CD4-positive, alpha-beta T cell treated with Interleukin-21 for 1 hour (primary cell): ENCODE measurements at regions not wholly inside any gene's neighbourhood (a gene's known extent, or its start where the extent isn't known, plus 50 kb on each side); places are given as distances from the start of the nearest gene placed in this dataset.
A peak's percentile ranks its signal among the peaks of the same experiment; 100 is the strongest.
"Not testable (repeated sequence)": the region's sequence is repeated elsewhere in the genome, so short reads cannot be mapped to it uniquely, and the experiment has no call there.

Source experiments
- DNase-seq: peaks from one replicate; pipeline ENCODE4 v3.0.0-alpha.2; 2020

DNA sequence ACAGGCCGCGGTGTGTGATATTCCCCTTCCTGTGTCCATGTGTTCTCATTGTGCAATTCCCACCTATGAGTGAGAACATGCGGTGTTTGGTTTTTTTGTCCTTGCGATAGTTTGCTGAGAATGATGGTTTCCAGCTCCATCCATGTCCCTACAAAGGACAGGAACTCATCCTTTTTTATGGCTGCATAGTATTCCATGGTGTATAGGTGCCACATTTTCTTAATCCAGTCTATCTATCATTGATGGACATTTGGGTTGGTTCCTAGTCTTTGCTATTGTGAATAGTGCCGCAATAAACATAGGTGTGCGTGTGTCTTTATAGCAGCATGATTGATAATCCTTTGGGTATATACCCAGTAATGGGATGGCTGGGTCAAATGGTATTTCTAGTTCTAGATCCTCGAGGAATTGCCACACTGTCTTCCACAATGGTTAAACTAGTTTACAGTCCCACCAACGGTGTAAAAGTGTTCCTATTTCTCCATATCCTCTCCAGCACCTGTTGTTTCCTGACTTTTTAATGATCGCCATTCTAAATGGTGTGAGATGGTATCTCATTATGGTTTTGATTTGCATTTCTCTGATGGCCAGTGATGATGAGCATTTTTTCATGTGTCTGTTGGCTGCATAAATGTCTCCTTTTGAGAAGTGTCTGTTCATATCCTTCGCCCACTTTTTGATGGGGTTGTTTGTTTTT lies 125.1 kb downstream of the USP22 start:
- DNase-seq: not testable (repeated sequence)

DNA sequence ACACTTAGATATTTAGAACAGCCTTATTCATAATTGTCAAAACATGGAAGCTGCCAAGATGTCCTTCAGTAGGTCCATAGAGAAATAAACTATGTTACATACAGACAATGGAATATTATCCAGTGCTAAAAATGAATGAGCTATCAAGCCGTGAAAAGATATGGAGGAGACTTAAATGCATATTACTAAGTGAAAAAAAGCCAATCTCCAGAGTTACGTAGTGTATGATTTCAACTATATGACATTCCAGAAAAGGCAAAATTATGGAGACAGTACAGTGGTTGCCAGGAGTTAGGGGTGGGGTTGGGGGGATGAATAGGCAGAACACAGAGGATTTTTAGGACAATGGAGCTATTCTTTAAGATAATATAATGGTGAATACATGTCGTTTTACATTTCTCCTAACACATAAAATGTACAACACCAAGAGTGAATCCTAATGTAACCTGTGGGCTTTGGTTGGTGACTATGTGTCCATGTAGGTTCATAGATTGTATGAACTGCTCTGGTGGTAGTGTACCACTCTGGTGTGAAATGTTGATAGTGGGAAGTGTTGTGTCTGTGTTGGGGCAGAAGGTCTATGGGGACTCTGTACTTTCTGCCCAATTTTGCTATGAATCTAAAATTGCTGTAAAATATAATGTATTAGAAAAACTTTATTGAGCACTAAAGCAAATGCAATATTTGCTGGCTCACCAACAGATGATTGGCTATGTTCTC lies 122.6 kb downstream of the USP22 start:
- no peak for DNase-seq

- DNase-seq: no peak
Measured at GRCh38 chr17:20920815-20921199, 122.0 kb downstream of the USP22 start.

GRCh38 chr17:20922128-20922670 lies 120.6 kb downstream of the USP22 start:
- DNase-seq: no peak

DNA sequence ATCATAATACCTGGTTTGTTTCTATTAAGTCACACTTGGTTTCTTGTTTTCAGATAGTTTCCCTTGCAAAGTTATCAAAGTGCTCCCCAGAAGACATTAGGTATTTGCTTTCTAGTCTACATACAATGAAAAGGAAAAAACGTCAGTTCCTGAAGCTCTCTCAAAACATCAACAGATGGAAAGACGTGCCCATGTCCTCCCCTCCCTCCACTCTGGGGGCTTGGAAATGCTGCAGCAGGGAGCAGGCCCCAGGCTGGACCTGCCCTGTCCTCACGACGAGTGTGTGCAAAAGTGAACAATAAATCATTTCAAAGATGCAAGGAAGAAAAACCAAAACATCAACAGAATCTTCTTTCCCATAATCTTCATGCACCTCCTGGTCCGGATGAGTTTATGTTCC lies 118.5 kb downstream of the USP22 start:
- DNase-seq: no peak

GRCh38 chr17:20925091-20925490 lies 117.7 kb downstream of the USP22 start:
- DNase-seq: no peak

DNA sequence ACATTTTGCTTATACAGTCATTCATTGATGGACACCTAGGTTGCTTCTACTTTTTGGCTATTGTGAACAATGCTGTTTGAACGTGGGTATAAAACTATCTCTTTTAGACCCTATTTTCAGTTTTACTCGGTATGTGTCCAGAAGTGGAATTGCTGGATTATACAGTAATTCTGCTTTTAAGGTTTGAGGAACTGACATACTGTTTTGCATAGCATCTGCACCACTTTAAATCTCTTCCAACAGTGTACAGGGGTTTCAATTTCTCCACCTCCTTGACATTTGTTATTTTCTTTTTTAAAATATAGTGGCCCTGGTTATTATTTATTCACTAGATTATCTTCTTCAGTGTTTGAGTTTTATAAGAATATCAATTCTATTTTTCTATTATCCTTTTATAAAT lies 116.9 kb downstream of the USP22 start:
- no peak for DNase-seq

DNA sequence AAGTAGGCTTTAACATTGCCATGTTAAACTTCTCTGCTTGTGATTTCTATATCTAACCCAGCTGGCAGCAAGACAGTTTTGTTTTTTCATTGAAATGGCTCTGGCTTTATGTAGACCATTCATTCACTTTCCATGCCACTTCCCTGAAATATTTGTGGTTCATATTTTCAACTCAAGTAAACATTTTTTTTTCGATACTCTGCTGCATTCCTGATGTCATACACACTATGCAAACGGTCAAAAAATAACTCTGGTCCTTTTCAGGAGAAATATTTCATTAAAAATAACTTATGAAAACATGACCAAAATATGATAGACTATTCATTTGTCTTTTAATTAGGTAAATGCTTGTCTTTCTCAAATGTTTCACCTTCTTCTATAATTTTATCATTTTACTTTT lies 116.3 kb downstream of the USP22 start:
- no peak for DNase-seq

GRCh38 chr17:20927308-20927977 lies 115.4 kb downstream of the USP22 start:
- DNase-seq: no peak

- no peak for DNase-seq
Measured at GRCh38 chr17:20929334-20929733, 113.5 kb downstream of the USP22 start.

DNA sequence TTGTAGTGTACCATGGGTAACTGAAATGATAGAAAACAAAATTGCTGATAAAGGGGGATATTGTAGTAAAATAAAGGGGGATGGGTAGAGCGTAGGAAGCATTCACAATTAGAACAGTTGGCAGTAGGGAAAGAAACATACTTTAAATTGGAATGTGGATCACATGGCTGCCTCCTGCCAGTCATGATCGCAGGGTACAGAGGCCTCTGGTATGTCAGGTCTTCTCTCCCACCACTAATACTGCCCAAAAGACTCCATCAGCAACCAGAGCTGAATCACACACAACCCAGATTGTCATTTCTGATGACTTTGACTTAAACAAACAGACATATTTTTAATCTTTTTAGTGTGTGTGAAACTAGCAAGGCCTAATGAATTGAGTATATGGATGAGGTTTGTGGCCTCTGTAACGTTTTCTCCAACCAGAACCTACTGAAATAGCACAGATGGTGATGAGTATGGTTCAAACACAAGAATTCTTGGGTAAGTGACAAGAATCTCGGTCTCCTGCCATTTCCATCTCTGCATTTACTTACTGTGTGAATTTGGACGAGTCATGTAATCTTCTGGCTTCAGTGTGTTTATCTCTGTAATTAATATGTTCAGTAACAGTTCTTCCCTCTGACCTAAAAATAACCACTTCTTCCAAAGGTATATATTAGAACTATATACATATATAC lies 112.6 kb downstream of the USP22 start:
- DNase-seq: no peak

DNA sequence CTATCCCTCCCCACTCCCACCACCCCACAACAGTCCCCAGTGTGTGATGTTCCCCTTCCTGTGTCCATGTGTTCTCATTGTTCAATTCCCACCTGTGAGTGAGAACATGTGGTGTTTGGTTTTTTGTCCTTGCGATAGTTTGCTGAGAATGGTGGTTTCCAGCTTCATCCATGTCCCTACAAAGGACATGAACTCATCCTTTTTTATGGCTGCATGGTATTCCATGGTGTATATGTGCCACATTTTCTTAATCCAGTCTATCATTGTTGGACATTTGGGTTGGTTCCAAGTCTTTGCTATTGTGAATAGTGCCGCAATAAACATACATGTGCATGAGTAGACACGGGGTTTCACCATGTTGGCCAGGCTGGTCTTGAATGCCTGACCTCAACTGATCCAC lies 109.8 kb downstream of the USP22 start:
- DNase-seq: not testable (repeated sequence)

GRCh38 chr17:20934288-20934687 lies 108.5 kb downstream of the USP22 start:
- no peak for DNase-seq

DNA sequence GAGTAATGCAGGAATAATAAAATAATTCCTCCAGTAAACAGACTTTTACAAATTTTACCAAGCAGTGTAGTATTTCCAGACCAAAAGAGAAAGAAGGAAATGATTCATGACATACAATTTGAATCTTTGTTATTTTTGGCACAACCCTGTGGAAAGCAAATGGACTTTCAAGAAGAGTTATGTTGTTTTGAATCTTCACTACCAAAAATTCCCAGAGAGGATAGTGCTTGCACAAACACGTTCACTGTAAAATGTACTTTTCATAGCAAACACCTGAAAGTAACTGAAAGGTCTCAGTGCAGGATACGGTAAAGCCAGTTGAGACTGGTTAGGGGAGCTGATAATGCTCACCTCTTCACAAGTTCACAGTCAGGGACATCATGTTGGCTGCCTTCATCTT lies 107.1 kb downstream of the USP22 start:
- no peak for DNase-seq

DNA sequence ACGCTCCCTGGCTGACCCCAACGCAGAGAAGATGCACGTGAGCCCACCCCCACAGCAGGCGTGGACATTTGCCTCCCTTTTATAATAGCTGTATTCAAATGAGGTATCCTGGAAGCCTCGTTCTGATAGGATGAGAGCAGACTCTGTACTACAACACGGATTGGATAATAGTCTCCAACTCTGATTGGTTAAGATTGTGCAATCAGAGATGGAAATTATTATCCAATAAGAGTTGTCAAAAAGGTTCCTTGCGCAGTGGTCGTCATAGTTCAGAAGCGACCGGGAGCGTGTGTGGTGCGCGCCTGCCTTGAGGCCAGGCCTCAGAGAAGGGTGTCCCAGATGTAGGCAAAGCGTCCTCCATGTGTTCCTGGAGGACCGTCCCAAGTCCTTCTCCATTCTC lies 104.6 kb downstream of the USP22 start:
- DNase-seq: no peak

GRCh38 chr17:20938988-20939615 lies 103.7 kb downstream of the USP22 start:
- DNase-seq: no peak

DNA sequence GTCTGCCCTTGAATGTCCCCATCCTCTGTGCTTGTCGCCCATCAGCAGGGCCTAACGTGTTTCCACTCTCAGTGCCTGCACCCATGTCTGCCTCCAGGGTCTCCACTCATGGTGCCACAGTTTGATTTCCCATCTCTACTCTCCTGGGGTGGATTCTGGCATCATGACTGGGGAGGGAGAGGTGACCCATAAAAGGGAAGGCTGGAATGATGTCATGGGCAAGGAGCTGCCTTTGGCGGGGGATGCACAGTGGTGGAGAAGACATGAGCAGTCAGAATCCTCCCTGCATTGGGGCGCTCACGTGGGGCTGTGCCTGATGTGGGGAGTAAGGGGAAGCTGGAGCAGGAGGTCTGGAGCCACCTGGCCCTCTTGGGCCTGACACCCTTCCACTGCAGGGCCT lies 100.9 kb downstream of the USP22 start:
- DNase-seq: no peak

DNA sequence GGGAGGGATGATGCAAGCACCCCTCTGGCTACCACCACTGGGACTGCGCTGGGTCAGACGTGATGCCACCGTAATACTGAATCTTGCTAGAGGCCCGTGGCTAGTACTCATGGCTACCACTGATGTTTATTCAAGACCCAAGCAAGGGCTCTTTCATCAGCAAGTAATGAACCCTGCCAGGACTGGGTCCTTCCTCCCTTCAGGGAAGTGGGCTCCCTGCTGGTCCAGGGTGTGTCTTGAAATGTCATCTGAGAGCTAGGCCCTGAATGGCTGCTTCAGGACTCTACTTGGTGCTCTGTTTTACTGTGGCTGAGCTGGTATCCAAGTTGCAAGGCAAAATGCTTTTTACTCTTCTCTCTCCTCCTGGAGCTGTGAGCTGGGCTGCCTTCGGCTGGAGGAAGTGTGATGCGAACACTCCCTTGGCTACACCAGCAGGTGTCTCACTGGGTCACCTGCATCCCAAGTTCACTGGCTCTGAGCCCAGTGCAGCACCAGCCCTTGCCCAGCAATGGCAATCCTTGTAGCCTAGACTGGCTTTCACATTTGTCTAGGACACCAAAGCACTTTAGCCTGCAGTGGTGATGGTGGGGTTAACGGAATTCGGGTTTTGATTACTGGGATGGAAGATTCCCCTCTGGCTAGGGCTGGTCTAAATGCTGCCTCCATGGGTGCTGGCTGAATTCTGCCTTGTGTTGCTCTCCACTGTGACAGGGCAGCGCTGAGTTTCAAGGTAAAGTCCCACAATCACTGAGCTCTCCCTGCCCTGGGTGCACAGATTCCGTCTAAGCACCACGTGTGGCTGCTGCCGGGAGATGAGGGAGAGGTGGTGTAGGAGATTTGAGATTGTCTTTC lies 98.6 kb downstream of the USP22 start:
- DNase-seq: peak; percentile 11

- DNase-seq: not testable (repeated sequence)
Measured at GRCh38 chr17:20947708-20948107, 95.1 kb downstream of the USP22 start.

DNA sequence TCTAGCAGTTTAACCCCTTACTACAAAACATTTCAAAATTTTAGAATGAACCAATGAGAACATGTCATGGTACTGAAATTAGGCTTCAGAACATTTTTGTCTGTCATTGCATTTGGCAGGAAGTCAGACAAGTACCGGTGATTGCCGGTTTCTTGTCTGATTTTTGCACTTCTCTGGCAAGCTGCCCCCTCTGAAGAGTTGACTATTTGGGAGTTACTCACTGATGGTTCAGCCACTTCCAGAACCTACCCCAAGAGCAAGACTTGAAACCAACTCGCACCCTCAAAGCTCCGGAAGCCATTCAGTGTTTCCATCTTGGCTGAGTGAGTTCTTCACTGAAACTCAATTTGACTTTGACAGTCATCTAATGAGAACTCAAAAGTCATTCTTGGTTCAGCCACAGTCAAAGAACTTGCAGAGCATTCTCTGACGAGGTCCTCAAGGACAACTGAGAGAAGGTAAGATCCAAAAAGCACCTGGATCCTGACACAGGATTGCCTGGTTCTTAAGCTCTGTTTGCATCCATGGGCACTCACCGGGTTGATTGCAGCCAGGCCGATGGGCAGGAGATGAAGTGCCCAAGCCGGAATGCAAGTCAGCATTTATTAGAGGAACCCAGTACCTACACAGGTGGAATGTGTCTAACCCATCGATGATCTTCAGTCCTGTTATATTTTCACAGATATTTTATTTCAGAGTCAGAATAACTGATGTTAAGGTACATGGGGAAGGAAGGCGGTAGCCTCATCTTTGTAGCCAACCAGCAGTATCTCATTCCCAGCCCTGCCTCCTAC lies 93.6 kb downstream of the USP22 start:
- no peak for DNase-seq
